ENCODE measurements at regions not wholly inside any gene's neighbourhood (a gene's known extent, or its start where the extent isn't known, plus 50 kb on each side); places are given as distances from the start of the nearest gene placed in this dataset.

DNA sequence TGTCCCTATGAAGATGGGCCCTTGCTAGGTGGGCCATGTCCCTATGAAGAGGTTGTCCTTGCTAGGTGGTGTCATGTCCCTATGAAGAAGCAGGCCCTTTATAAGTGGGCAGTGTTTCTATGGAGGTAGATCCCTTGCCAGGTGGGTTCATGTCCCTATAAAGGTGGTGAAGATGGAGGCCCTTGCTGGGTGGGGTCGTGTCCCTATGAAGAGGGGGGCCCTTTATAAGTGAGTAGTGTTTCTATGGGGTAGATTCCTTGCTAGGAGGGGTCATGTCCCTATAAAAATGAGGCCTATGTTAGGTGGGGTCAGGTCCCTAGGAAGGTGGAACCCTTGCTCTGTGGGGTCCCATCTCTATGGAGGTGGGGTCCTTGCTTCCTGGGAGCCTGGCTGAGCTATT lies 283.4 kb upstream of the IRX2 start:
- no peak overlapping the region for H3K9ac ChIP-seq (ENCODE audit: insufficient read depth, low read length, poor library complexity, severe bottlenecking)
- H2AFZ ChIP-seq (ENCODE audit: insufficient read depth, low read depth, low read length, poor library complexity, severe bottlenecking), result no peak overlapping the region
- H3K36me3 Mint-ChIP-seq, result no peaks in the 10 kb centered on the region
- no peaks in the 10 kb centered on the region for H3K79me2 ChIP-seq (ENCODE audit: insufficient read depth, low read length)
- no peaks in the 10 kb centered on the region for H3K4me1 Mint-ChIP-seq
- no peak overlapping the region for H3K4me3 Mint-ChIP-seq
- peaks cover 0 to 2% (median 0%) of the 10 kb centered on the region in 3 donors for H3K27me3 Mint-ChIP-seq (ENCODE audit: low read depth in 3 of 3)
- peaks cover 13 to 33% (median 15%) of the 10 kb centered on the region in 7 donors for H3K9me3 Mint-ChIP-seq
- no peak overlapping the region for H3K27ac ChIP-seq (ENCODE audit: low read depth in 1 of 2, low read length in 2 of 2)
- H3K27me3 ChIP-seq (ENCODE audit: control insufficient read depth in 2 of 2, insufficient read depth in 2 of 2, low read length in 2 of 2), result no peaks in the 10 kb centered on the region
- no peaks in the 10 kb centered on the region for H3K4me1 ChIP-seq (ENCODE audit: control insufficient read depth in 1 of 2, insufficient read depth in 2 of 2, low read length in 2 of 2)
- H3K27ac Mint-ChIP-seq, result no peak overlapping the region
- H3K4me3 ChIP-seq (replicated peaks in 1 of 3; ENCODE audit: low read depth in 2 of 3, low read length in 3 of 3), result no peak overlapping the region
- TF ChIP-seq, protein P1, sequence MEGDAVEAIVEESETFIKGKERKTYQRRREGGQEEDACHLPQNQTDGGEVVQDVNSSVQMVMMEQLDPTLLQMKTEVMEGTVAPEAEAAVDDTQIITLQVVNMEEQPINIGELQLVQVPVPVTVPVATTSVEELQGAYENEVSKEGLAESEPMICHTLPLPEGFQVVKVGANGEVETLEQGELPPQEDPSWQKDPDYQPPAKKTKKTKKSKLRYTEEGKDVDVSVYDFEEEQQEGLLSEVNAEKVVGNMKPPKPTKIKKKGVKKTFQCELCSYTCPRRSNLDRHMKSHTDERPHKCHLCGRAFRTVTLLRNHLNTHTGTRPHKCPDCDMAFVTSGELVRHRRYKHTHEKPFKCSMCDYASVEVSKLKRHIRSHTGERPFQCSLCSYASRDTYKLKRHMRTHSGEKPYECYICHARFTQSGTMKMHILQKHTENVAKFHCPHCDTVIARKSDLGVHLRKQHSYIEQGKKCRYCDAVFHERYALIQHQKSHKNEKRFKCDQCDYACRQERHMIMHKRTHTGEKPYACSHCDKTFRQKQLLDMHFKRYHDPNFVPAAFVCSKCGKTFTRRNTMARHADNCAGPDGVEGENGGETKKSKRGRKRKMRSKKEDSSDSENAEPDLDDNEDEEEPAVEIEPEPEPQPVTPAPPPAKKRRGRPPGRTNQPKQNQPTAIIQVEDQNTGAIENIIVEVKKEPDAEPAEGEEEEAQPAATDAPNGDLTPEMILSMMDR (IDR thresholded peaks at IDR 0.05), result no peak
- 40% methylated on average over 1 of the region's 1 CpG for WGBS (ENCODE audit: insufficient coverage)
- H3K36me3 ChIP-seq (replicated peaks in 1 of 2; ENCODE audit: control insufficient read depth in 1 of 2, insufficient read depth in 2 of 2, low read length in 2 of 2), result no peaks in the 10 kb centered on the region
- H3K9me3 ChIP-seq (replicated peaks in 1 of 2; ENCODE audit: control insufficient read depth in 1 of 2, insufficient read depth in 1 of 2, low read length in 2 of 2), result peaks cover 13 to 48% of the 10 kb centered on the region in 2 donors
- intact Hi-C loops (cut with micrococcal nuclease), result no loop called here
- DNase-seq, result no peak
- no peak overlapping the region for H3K4me2 ChIP-seq (replicated peaks; ENCODE audit: extremely low read depth, low read length, poor library complexity, severe bottlenecking)
- H4K20me1 ChIP-seq (ENCODE audit: insufficient read depth, low read length), result no peaks in the 10 kb centered on the region

DNA sequence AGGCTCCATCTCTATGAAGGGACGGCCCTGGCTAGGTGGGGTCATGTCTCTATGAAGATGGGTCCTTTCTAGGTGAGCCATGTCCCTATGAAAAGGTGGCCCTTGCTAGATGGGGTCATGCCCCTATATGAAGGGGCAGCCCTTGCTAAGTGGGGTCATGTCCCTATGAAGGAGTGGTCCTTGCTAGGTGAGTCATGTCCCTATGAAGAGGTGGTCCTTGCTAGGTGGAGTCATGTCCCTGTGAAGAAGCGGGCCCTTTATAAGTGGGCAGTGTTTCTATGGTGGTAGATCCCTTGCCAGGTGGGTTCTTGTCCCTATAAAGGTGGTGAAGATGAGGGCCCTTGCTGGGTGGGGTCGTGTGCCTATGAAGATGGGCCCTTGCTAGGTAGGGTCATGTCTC lies 283.0 kb upstream of the IRX2 start:
- 100% methylated on average over 2 of the region's 3 CpGs for WGBS (ENCODE audit: insufficient coverage)
- H3K9ac ChIP-seq (ENCODE audit: insufficient read depth, low read length, poor library complexity, severe bottlenecking), result no peak overlapping the region
- no peak overlapping the region for H2AFZ ChIP-seq (ENCODE audit: insufficient read depth, low read depth, low read length, poor library complexity, severe bottlenecking)
- no peak overlapping the region for H3K4me2 ChIP-seq (replicated peaks; ENCODE audit: extremely low read depth, low read length, poor library complexity, severe bottlenecking)
- no peak overlapping the region for H3K27ac Mint-ChIP-seq
- H3K4me3 Mint-ChIP-seq, result no peak overlapping the region
- peaks cover 14 to 33% (median 18%) of the 10 kb centered on the region in 7 donors for H3K9me3 Mint-ChIP-seq
- H3K36me3 ChIP-seq (replicated peaks in 1 of 2; ENCODE audit: control insufficient read depth in 1 of 2, insufficient read depth in 2 of 2, low read length in 2 of 2), result no peaks in the 10 kb centered on the region
- no peaks in the 10 kb centered on the region for H3K4me1 Mint-ChIP-seq
- H3K4me3 ChIP-seq (replicated peaks in 1 of 3; ENCODE audit: low read depth in 2 of 3, low read length in 3 of 3), result no peak overlapping the region
- H3K36me3 Mint-ChIP-seq, result no peaks in the 10 kb centered on the region
- H3K27me3 Mint-ChIP-seq (ENCODE audit: low read depth in 3 of 3), result peaks cover 0 to 2% (median 0%) of the 10 kb centered on the region in 3 donors
- DNase-seq, result no peak
- no peak overlapping the region for H3K27ac ChIP-seq (ENCODE audit: low read depth in 1 of 2, low read length in 2 of 2)
- no peaks in the 10 kb centered on the region for H4K20me1 ChIP-seq (ENCODE audit: insufficient read depth, low read length)
- H3K4me1 ChIP-seq (ENCODE audit: control insufficient read depth in 1 of 2, insufficient read depth in 2 of 2, low read length in 2 of 2), result no peaks in the 10 kb centered on the region
- no peaks in the 10 kb centered on the region for H3K79me2 ChIP-seq (ENCODE audit: insufficient read depth, low read length)
- no peaks in the 10 kb centered on the region for H3K27me3 ChIP-seq (ENCODE audit: control insufficient read depth in 2 of 2, insufficient read depth in 2 of 2, low read length in 2 of 2)
- TF ChIP-seq, protein P1 (IDR thresholded peaks at IDR 0.05), result no peak
- intact Hi-C loops (cut with micrococcal nuclease), result no loop called here
- peaks cover 13 to 50% of the 10 kb centered on the region in 2 donors for H3K9me3 ChIP-seq (replicated peaks in 1 of 2; ENCODE audit: control insufficient read depth in 1 of 2, insufficient read depth in 1 of 2, low read length in 2 of 2)
